HG02884 (cell line): ENCODE measurements at regions not wholly inside any gene's neighbourhood (a gene's known extent, or its start where the extent isn't known, plus 50 kb on each side); places are given as distances from the start of the nearest gene placed in this dataset.

Source experiments
- ATAC-seq: cut with Tn5 transposase; IDR thresholded peaks from one replicate; pipeline ENCODE4 v1.9.1; 2021; ENCODE audit warnings: mild to moderate bottlenecking, moderate library complexity; ENCODE audit not compliant: unreplicated experiment

DNA sequence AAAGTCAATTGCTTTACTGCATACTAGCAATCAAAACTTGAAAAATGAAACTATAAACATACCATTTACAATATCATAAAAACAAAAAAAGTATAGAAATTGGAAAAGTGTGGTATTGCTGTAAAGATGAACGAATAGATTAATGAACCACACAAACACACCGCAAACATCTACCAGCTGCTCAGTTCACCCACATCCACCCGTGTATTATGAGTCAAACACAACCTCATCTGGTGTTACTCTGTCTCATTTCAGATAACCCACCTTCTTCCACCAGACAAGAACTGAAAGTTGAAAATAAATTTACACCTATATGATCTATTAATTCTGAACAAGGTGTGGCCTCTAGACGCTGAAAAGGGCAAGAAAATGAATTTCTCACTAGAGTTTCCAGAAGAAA lies 53.3 kb downstream of the BLID start:
- ATAC-seq = no peak

DNA sequence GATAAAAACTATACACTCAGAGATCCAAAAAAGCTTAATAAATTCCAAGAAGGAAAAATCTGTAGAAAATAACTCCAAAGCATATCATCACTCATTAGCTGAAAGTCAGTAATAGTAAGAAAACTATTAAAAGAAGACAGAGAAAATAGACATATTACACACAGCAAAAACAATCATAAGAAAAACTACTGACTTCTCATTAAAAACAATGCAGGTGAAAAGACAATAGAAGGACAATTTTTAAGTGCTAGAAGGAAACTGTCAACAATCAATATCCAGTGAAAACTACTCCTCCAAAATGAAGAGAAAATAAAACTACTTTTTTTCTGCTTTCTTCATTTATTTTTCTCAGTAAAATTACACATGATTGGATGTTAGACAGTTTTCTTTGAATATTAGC lies 56.5 kb downstream of the BLID start:
- no peak for ATAC-seq

DNA sequence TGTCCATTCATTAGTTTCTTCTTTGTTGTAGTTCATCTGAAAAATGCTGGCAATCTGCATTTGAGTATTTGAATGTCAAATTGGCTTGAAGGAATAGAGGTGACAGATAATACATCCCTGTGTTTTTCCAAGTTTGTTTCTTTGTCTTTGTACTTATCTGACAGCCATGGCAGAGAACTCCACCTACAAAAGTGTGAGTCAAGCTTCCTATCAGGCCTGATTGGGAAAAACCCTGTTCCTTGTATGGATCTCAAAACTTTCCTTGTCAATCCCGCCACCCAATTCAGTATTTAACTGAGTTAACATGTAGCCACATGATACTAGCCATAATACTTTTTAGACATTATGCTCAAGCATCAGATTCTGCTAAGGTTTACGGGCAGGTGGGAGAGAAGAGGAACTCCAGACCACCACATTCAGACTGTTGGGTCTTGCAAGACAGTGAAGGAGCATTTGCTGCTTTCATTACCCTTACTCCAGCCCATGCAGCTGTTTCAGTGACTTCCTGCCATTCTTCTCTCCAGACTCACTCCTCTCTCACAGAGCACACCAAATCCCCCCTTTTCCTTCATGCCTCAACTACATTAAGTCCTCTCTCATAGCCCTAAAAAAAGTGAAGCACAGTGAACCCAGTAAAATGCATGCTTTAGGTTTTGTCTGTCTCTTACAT lies 65.9 kb downstream of the BLID start:
- no peak for ATAC-seq

DNA sequence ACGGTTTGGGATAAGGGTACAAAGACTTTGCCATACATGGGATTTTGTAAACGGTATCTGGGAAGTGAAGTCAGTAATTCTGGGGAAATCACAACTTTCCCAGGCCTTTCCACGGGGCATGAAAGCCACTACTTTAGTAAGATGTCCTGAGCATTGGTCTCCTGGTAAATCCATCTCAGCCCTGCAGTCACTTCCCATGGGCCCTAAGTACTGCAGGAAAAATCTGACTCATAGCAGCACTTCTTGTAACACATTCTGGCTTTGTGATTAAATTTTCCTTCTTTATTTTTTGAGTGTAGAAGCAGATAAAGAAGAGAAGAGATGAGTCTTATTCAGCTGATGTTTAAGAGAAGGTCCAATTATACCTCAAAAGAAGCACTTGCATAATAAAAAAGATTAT lies 67.6 kb downstream of the BLID start:
- ATAC-seq = no peak

DNA sequence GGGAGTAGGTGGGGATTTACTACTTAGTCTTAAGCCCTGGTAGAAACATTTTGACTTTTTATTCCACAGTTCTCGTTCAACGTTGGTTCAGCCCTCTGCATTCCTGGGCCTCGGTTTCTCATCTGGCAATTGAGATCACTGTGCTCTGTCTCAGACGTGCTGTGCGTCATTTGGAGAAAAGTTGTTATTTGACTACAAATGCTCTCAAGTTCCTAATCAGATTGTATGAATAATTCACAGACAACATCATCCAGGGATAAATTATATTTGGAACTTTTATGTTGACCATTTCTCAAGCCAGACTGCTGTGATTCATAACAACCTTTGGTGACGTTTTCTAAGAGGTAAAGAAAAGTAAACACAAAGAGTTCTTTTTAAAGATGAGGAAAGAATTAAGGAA lies 69.2 kb downstream of the BLID start:
- ATAC-seq = no peak

DNA sequence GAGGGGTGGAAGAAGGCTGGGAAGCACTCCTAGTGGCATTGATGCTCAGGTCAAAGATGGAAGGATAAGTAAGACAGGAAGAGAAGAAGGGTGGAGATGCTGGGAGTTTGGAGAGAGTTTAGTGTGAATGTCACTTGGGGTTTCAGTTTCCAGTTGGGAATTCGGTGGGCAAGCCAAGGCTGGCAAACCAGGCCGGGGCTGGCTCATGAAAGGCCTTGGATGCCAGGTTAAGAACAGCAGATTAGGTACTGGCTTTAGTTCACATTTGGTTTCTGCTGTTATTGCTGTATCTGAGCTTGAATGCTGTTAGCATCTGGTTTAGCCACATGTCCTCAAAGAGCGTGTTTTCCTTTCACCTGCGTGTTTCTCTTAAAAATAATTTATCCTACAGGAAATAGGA lies 69.6 kb downstream of the BLID start:
- no peak for ATAC-seq

DNA sequence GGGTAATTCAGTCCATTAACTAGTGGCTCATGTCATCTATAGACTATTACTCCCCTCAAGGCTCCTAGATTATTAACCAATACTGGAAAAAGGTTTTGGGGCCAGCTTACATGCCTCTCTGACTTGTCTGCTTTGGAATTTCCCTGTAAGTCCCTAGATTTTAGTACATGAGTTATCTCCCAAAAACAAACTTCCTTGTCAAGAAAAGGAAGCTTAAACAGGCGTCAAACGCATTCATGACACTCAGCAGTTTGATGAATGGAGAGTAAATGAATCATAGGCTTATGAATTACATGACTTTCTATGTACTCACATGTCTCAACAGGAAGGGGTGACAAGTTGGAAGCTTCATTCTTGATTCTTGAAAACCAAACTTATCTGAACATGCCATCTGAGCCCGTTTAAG lies 70.8 kb downstream of the BLID start:
- ATAC-seq = no peak

DNA sequence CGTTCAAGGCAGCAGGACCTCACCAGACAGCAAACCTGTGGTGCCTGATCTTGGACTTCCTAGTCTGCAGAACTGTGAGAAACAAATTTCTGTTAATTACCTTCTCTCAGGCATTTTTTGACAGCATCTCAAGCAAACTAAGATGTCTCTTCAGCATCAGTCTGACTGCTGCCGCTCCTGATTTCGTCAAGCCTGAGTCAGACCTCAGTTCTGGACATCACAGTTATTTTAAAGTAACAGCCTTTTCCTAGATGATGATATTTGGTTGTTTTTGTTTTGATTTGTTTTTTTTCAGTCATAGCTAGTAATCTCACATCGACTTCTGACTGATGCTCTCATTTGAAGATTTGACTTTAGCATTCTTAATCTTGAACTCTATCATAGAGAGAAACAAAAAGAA lies 71.9 kb downstream of the BLID start:
- no peak for ATAC-seq

DNA sequence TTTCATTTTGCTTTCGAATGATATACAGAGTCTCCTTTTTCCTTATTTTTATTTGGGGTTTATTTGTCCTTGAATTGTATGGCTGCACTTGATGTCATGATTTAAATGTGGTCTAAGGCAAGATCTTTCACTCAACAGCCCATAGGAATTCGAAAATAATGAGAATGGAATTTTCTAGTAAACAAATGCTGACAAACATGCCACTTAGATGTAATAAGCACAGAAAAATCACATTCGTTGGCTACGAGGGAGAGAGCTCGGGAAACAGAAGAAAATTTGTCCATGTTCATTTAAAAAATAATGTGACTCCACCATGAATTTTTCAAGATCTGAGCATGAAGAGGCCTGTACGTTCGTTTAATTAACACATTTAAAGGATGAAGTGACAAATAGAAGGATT lies 73.0 kb downstream of the BLID start:
- no peak for ATAC-seq

DNA sequence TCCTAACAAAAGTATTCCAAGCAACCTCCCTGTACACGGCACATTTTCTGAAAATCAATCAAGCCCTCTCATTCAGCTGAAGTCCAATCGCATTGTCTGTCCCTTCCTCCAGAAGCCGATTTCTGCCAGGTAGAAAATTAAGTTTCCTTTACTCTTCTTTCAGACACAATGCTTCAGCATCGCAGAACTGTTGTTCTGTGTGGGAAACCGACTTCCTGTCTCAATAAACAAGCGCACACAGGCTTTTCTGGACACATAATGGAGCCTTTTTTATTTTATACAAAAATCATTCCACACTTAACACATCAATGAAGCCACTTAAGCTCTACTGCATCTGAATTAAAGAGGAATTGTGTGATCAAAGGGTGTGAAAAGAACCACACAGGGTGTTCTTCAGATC lies 75.6 kb downstream of the BLID start:
- ATAC-seq = no peak

DNA sequence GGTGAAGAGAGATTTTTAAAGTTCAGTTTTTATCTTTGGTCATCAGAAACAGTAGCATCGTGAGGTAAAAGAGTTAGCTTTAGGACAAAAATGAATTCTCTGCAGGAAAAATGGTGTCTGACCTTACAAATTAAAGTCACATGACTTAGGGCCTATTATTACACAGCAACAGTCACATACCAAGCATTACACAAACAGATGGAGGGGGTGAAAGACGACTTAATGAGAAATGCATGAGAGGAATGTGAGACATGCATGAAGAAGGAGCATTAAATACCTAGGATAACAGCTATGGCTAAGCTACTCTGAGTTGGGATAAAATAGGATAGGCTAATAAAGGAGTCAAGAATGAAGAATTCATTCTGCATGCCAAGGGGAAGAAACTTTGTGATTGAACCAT lies 77.5 kb downstream of the BLID start:
- no peak for ATAC-seq

DNA sequence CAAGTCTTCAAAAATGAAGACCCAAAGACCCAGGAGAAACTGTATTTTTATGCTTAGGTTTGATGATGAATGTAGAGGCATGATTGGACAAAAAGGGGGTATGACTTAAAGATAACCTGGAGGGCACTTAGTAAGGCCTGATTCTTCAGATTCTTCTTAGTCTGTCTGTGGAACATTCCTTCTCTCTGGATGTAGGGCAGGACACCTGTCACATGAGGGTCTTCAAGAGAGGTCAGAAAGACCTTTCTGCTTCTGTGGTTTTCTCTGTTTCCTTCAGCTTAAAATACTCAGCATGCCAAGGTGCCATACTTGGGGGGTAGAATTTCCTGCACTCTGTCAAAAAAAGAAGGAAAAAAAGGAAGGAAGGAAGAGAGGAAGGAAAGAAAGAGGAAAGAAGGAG lies 78.1 kb downstream of the BLID start:
- no peak for ATAC-seq

DNA sequence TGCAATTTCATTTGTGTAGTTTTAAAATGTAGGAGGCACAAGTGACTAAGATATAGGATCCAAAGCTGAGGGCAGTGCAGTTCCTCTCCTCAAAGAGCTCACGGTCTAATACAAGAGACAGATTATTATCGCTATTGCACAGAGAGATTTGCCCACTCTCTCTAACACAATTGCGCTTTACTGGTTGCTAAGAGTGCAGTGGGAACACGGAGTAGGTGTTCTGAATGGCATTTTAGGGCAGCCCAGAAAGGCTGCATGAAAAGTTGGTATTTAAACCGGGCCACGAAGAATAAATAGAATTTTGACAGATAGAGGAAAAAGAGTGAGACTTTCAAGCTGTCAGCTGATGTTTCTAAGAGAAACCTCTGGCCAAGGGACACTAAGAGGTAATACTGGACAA lies 79.5 kb downstream of the BLID start:
- ATAC-seq = no peak

DNA sequence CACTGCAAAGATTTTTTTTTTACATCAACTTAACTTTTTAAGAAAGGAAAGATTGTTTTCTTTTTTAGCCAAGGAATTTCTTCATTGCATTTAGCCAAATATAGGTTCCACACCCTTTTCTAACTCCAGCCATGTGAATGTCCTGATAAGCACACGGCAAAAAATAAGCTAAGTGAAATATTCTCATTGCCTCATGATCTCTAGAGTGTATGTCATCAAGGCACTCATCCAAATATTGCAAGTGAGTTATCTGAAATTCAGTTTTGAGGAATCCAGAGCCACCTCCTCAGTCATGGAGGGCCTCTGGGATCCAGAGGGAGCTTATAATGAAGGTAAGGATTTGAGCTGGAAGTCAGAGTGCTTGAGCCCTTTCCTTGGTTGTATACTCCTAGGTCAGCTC lies 80.0 kb downstream of the BLID start:
- no peak for ATAC-seq

DNA sequence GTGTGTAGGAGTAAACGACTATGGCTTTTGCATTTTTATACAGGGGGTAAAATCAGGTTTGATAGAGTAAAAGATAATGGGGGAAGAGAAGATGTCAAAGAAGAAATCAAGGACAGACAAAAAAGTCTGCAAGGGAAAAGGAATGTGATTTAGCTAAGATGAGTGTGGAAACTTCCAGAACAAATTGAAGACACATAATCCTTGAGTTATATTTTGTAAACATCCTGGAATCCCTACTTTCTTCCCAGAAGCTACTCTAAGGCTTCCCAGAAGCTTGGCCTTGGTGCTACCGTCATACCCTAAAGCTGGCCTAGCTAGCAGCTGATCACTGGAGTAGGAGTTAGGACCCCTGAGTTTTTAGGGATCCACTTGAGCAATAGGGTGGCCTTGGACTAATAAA lies 82.4 kb downstream of the BLID start:
- no peak for ATAC-seq

DNA sequence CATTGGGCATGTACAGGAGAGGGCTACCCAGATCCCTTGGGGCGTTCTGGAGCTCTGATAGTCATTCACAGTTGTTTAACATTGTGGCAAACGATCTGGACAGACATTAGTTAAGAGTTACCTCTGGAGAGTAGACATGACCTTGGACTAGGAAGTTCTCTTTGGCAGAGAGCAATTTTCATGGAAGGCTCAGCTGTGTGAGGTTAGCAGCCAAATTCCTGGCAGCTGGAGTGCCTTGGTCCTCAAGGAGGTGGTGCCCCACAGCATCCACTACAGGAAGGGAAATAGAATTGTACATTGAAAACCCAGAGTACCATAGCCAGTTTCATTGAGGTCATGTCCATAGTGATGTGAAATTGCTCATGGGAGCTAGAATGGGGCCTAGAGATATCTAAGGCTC lies 82.8 kb downstream of the BLID start:
- ATAC-seq = no peak

DNA sequence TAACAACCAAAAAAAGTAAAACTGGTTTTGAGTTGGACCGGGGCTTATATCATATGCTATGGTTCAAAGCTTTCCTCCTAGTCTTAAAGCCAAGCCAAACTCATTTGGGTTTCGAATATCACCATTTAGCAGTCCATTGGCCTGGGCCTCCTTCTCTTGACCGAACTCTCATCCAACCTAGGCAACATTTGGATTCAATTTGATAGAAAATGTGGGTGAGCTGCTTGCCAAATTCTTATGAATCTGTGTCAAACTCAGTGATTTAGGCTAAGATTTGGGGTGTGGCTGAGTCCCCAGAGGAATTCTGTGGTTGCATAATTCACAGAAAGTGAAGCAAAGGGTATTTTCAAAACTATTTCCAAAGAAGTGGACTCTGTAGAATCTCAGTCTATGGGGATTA lies 83.7 kb downstream of the BLID start:
- ATAC-seq = no peak

DNA sequence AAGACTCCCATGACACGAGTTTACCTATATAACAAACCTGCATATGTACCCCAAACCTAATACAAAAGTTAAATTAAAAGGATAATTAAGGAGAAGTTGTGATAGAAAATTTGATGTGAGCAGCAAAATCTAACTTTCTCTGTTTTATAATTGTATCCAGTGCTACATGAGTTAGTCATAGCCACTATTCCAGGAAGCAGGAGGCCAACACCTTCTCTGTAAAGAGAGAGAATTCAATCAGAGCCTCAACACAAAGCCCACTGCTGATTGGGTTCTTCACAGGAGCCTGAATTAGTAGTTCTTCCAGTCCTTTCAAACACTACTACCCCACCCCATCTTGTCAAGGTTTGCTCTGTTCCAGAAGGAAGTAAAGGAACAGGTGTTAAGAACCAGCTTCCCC lies 84.2 kb downstream of the BLID start:
- ATAC-seq = no peak

DNA sequence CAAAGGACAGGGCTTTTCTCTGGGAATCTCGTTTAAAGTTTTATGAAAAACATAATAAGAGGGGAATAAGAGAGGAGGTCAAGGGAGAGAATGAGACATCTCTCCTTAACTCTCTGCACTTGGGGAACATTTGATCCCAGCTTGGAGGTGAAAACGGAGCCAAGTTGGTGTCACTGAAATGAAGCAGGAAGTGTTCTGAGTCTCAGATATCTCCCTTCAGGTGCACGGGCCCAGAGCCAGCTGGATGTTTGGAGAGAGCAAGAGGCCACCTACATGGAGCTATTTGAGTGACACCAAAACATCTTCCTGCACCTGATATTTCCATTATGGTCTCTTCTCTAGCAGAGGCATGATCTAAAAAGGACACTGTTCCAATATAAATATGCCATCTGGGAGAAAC lies 85.7 kb downstream of the BLID start:
- ATAC-seq = no peak

DNA sequence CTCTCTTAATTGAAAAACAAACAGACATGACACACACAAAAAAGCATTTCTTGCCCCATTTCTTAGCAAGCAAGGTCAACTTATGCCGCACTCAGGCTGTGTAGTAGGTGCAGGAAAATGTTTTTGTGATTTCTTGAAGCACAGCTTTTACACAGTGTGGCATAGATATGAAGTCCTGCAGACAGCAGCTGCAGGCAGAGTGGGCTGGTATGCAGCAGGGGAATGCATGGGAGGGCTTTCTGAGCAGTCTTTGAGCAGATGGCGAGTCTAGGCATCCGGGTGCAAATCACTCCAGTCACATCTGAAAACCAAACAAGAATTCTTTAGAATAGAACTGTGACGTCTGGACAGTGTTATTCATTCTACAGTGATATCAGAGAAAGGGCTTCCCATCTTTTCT lies 87.5 kb downstream of the BLID start:
- ATAC-seq = no peak

DNA sequence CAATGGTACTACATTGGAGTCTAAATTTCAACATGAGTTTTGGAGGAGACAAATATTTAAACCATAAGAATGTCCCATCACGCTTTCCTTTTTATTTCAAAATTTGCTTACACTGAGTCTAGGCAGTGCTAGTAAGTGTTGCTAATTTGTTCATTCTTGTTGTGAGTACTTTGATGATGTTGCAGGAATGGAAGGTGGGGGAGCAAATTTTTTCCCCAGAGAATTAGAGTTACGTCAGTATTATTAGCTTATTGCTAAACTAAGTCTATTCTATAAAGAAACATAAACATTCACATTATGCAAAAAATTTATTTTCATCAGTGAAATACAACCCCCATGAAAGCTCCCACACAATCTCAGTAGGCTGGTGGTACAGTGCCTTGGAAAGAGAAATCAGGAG lies 88.0 kb downstream of the BLID start:
- no peak for ATAC-seq

DNA sequence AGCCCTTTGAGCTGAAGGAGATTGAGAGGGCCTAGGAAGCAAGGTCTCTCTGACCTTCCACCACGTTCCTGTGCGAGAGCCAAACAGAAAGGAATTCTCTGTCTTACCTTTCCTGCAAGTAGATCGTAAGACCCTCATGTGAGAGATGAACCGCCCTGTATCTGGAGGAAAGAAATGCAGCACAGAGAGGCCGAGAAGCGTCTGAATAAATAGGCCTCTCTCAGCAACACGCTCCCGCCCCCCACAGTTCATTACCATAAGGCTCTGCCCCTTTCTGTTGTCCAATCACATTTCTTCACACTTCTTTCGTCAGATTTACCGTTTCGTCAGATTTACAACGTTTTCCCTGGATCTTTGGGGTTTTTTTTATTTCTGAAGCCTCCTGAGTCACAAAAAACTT lies 90.3 kb downstream of the BLID start:
- no peak for ATAC-seq

DNA sequence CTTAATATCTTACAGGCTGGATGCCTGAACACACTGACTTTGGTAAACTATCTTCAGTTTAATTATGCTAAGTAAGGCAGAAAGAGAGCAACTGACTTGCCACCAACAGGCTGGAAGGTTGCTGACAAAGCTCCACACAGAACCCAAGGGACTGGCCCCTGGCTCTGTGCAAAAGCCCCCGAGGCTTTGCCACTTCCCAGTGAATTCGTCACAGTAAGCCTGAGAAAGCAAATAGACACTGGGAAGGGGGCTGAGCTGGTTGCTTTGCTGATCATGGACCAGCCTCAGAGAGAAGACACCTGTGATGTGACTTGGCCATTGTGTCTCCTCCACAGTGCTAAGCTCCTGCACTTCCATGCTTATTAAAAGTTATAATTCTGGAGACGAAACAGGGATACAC lies 91.7 kb downstream of the BLID start:
- ATAC-seq = no peak
